ENCODE measurements at regions not wholly inside any gene's neighbourhood (a gene's known extent, or its start where the extent isn't known, plus 50 kb on each side); places are given as distances from the start of the nearest gene placed in this dataset.
A peak's percentile ranks its signal among the peaks of the same experiment; 100 is the strongest.

DNA sequence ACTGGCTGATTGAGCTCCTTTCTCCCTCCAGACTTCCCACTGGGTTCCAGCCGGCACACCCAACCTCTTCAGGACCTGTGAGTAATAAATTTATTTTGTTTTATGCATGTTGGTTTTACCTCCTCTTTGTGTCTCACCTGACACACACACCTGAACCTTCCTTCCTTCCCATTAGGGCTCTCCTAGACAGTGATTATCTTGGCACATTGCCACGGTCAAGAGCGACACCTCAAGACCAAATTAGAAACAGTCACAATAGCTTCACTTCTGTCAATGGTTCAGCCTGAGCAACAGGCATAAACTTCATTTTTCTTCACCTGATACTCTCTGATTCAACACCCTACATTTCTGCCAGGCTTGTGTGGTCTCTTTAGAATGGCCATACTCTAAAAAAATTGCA, 296.3 kb upstream of the SMARCA2 start:
- Histone ChIP-seq H3K4me1 (no peaks in the 10 kb centered on the region), H3K27me3 (replicated peaks; ENCODE audit: control insufficient read depth, insufficient read depth, low read length) (no peaks in the 10 kb centered on the region), H3K4me3 (ENCODE audit: low read depth, low read length) (no peak overlapping the region), H3K36me3 (ENCODE audit: control insufficient read depth, insufficient read depth, low read length) (no peaks in the 10 kb centered on the region), H3K9me3 (no peaks in the 10 kb centered on the region)
- POLR2A ChIA-PET, result no interaction called here
- Mint-ChIP-seq H3K27me3 (ENCODE audit: insufficient read depth, unreplicated experiment) (peaks cover 11% of the 10 kb centered on the region), H3K9me3 (ENCODE audit: unreplicated experiment) (no peaks in the 10 kb centered on the region), H3K4me1 (ENCODE audit: low read depth, unreplicated experiment) (no peaks in the 10 kb centered on the region), H3K4me3 (ENCODE audit: unreplicated experiment) (no peak overlapping the region), H3K36me3 (ENCODE audit: insufficient read depth, unreplicated experiment) (no peaks in the 10 kb centered on the region), H3K27ac (ENCODE audit: unreplicated experiment) (no peak overlapping the region)
- BruUV-seq (replicated peaks), result no TSS peak
- CTCF ChIA-PET, result no interaction called here
- no peak for DNase-seq
- intact Hi-C loops (cut with micrococcal nuclease; ENCODE audit: unreplicated experiment), result no loop called here
- TF ChIP-seq, protein P1, sequence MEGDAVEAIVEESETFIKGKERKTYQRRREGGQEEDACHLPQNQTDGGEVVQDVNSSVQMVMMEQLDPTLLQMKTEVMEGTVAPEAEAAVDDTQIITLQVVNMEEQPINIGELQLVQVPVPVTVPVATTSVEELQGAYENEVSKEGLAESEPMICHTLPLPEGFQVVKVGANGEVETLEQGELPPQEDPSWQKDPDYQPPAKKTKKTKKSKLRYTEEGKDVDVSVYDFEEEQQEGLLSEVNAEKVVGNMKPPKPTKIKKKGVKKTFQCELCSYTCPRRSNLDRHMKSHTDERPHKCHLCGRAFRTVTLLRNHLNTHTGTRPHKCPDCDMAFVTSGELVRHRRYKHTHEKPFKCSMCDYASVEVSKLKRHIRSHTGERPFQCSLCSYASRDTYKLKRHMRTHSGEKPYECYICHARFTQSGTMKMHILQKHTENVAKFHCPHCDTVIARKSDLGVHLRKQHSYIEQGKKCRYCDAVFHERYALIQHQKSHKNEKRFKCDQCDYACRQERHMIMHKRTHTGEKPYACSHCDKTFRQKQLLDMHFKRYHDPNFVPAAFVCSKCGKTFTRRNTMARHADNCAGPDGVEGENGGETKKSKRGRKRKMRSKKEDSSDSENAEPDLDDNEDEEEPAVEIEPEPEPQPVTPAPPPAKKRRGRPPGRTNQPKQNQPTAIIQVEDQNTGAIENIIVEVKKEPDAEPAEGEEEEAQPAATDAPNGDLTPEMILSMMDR (IDR thresholded peaks at IDR 0.05; ENCODE audit: insufficient read depth in 1 of 2, low read depth in 1 of 2, low read length in 1 of 2, severe bottlenecking in 1 of 2, unreplicated experiment in 1 of 2), result no peak

DNA sequence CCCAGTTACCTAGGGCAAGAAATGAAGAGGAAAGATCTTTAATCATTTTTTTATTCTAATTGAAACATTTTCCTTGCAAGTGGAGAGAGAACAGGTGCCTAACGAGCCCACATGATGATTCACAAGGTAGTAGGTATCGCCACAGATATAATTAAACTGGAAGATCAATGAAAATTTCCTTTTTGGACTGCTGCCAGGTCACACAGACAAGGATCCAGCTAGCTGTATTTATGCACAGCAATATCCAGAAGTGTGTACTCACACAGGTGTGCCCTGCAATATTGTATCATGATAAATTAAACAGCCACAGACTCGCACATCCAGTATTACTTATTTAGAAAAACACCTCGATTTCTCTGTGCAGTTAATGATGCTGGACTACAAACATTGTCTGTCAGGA, 294.0 kb upstream of the SMARCA2 start:
- no peak for DNase-seq
- H3K4me1 Mint-ChIP-seq (ENCODE audit: low read depth, unreplicated experiment), result no peaks in the 10 kb centered on the region
- H3K9me3 Mint-ChIP-seq (ENCODE audit: unreplicated experiment), result no peaks in the 10 kb centered on the region
- peaks cover 6% of the 10 kb centered on the region for H3K27me3 Mint-ChIP-seq (ENCODE audit: insufficient read depth, unreplicated experiment)
- CTCF ChIA-PET, result no interaction called here
- H3K4me1 ChIP-seq, result no peaks in the 10 kb centered on the region
- POLR2A ChIA-PET, result no interaction called here
- no peaks in the 10 kb centered on the region for H3K36me3 Mint-ChIP-seq (ENCODE audit: insufficient read depth, unreplicated experiment)
- H3K4me3 ChIP-seq (ENCODE audit: low read depth, low read length), result no peak overlapping the region
- no peak overlapping the region for H3K4me3 Mint-ChIP-seq (ENCODE audit: unreplicated experiment)
- no TSS peak for BruUV-seq (replicated peaks)
- no peaks in the 10 kb centered on the region for H3K36me3 ChIP-seq (ENCODE audit: control insufficient read depth, insufficient read depth, low read length)
- H3K27ac Mint-ChIP-seq (ENCODE audit: unreplicated experiment), result no peak overlapping the region
- TF ChIP-seq, protein P1 (IDR thresholded peaks at IDR 0.05; ENCODE audit: insufficient read depth in 1 of 2, low read depth in 1 of 2, low read length in 1 of 2, severe bottlenecking in 1 of 2, unreplicated experiment in 1 of 2), result no peak
- no peaks in the 10 kb centered on the region for H3K9me3 ChIP-seq
- intact Hi-C loops (cut with micrococcal nuclease; ENCODE audit: unreplicated experiment), result no loop called here
- no peaks in the 10 kb centered on the region for H3K27me3 ChIP-seq (replicated peaks; ENCODE audit: control insufficient read depth, insufficient read depth, low read length)

DNA sequence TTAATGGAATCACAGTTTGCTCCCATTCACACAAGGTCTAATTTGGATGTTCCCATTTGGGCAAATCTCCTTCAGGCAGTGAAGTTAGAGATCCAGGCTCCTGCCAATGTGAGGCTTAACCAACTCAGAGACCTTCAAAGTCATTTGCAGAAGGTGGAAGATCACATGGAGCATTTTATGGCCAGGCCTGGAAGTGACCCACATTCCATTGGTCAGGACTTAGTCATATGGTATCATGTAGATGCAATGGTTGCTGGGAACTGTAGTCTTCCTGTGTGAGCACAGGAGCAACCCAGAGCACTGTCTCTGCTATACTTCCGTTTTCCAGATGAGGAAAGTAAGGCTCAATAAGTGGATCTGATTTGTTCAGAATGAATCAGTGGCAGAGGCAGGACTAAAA, 292.7 kb upstream of the SMARCA2 start:
- H3K9me3 ChIP-seq, result no peaks in the 10 kb centered on the region
- Mint-ChIP-seq H3K9me3 (ENCODE audit: unreplicated experiment) (no peaks in the 10 kb centered on the region), H3K27ac (ENCODE audit: unreplicated experiment) (no peak overlapping the region), H3K4me1 (ENCODE audit: low read depth, unreplicated experiment) (no peaks in the 10 kb centered on the region), H3K27me3 (ENCODE audit: insufficient read depth, unreplicated experiment) (peaks cover 10% of the 10 kb centered on the region), H3K36me3 (ENCODE audit: insufficient read depth, unreplicated experiment) (no peaks in the 10 kb centered on the region), H3K4me3 (ENCODE audit: unreplicated experiment) (no peak overlapping the region)
- CTCF ChIA-PET, result no interaction called here
- H3K36me3 ChIP-seq (ENCODE audit: control insufficient read depth, insufficient read depth, low read length), result no peaks in the 10 kb centered on the region
- intact Hi-C loops (cut with micrococcal nuclease; ENCODE audit: unreplicated experiment), result no loop called here
- no peak overlapping the region for H3K4me3 ChIP-seq (ENCODE audit: low read depth, low read length)
- peak; percentile 11 to 39 for DNase-seq
- no peaks in the 10 kb centered on the region for H3K4me1 ChIP-seq
- POLR2A ChIA-PET, result no interaction called here
- TF ChIP-seq, protein P1 (IDR thresholded peaks at IDR 0.05; ENCODE audit: insufficient read depth in 1 of 2, low read depth in 1 of 2, low read length in 1 of 2, severe bottlenecking in 1 of 2, unreplicated experiment in 1 of 2), result no peak
- BruUV-seq (replicated peaks), result no TSS peak
- H3K27me3 ChIP-seq (replicated peaks; ENCODE audit: control insufficient read depth, insufficient read depth, low read length), result no peaks in the 10 kb centered on the region

Measured in Caco-2 (cell line).